ENCODE measurements at regions not wholly inside any gene's neighbourhood (a gene's known extent, or its start where the extent isn't known, plus 50 kb on each side); places are given as distances from the start of the nearest gene placed in this dataset.

GRCh38 chr13:33730619-33731018 lies 87.3 kb upstream of the RFC3 start:
- Histone ChIP-seq H4K8ac (ENCODE audit: low read depth in 2 of 2, low read length in 2 of 2) (no peak overlapping the region), H3K9ac (ENCODE audit: low read depth, low read length) (no peak overlapping the region), H3K27me3 (ENCODE audit: control insufficient read depth, insufficient read depth, low read length) (peaks cover 3% of the 10 kb centered on the region; the same call in 1 of the 2 replicates), H2AK5ac (ENCODE audit: low read depth, low read length) (no peak overlapping the region), H3K4me1 (ENCODE audit: control insufficient read depth, insufficient read depth, low read length) (no peaks in the 10 kb centered on the region), H2AK9ac (replicated peaks; ENCODE audit: low read depth, low read length, poor library complexity) (no peak overlapping the region), H3K4me2 (ENCODE audit: low read depth, low read length) (no peak overlapping the region), H4K91ac (ENCODE audit: insufficient read depth, low read depth, low read length) (no peak overlapping the region), H2BK20ac (ENCODE audit: low read depth, low read length) (no peak overlapping the region), H2AFZ (replicated peaks; ENCODE audit: low read length, poor library complexity) (no peak overlapping the region), H3K4ac (ENCODE audit: low read depth, low read length) (no peak overlapping the region), H3K4me3 (ENCODE audit: insufficient read depth, low read depth, low read length) (no peak overlapping the region), H2BK15ac (ENCODE audit: low read depth, low read length) (no peak overlapping the region), H3K36me3 (ENCODE audit: control insufficient read depth, insufficient read depth, low read length) (no peaks in the 10 kb centered on the region), H3K56ac (ENCODE audit: extremely low read depth, insufficient read depth, low read length) (no peak overlapping the region), H3K27ac (ENCODE audit: insufficient read depth, low read length) (no peak overlapping the region), H3K18ac (ENCODE audit: low read depth, low read length) (no peak overlapping the region), H4K5ac (ENCODE audit: low read depth, low read length) (no peak overlapping the region), H2BK5ac (ENCODE audit: low read depth, low read length, poor library complexity, severe bottlenecking) (no peak overlapping the region), H2BK120ac (ENCODE audit: low read depth, low read length) (no peak overlapping the region), H3K14ac (replicated peaks; ENCODE audit: low read depth, low read length) (no peak overlapping the region), H4K20me1 (ENCODE audit: insufficient read depth, low read length) (no peaks in the 10 kb centered on the region), H3K9me3 (ENCODE audit: control insufficient read depth, insufficient read depth, low read length) (no peaks in the 10 kb centered on the region), H3K79me1 (ENCODE audit: low read depth in 1 of 2, low read length in 2 of 2) (no peaks in the 10 kb centered on the region), H3K9me1 (ENCODE audit: insufficient read depth, low read length) (no peaks in the 10 kb centered on the region), H3K23ac (ENCODE audit: low read depth, low read length) (no peak overlapping the region)
- dilution Hi-C loops (cut with HindIII; ENCODE audit: low sequenced_read_pairs, unreplicated experiment) (no loop called here), intact Hi-C loops (cut with micrococcal nuclease) (no loop called here), in situ Hi-C loops (cut with MboI; ENCODE audit: low sequenced_read_pairs) (no loop called here)
- TF ChIP-seq FOS (IDR thresholded peaks at IDR 0.05; ENCODE audit: low read depth, low read length) (no peak), MAFK (IDR thresholded peaks at IDR 0.05; ENCODE audit: low read depth, low read length) (no peak), USF2 (IDR thresholded peaks at IDR 0.05; ENCODE audit: low read depth, low read length) (no peak), MXI1 (IDR thresholded peaks at IDR 0.05; ENCODE audit: borderline replicate concordance, low read depth, low read length) (no peak), CEBPB (IDR thresholded peaks at IDR 0.05; ENCODE audit: low read depth, low read length) (no peak)
- TF ChIP-seq, protein P1, sequence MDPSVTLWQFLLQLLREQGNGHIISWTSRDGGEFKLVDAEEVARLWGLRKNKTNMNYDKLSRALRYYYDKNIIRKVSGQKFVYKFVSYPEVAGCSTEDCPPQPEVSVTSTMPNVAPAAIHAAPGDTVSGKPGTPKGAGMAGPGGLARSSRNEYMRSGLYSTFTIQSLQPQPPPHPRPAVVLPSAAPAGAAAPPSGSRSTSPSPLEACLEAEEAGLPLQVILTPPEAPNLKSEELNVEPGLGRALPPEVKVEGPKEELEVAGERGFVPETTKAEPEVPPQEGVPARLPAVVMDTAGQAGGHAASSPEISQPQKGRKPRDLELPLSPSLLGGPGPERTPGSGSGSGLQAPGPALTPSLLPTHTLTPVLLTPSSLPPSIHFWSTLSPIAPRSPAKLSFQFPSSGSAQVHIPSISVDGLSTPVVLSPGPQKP (IDR thresholded peaks at IDR 0.05; ENCODE audit: borderline replicate concordance, low read depth, low read length), result no peak
- CTCF ChIA-PET, result no interaction called here
- no peak for DNase-seq
- no TSS peak for BruUV-seq (replicated peaks)
- WGBS, 2 experiments (ENCODE audit: extremely low coverage in 2 of 2, insufficient read length in 1 of 2), result no CpG with 5 or more reads among the region's 5 CpGs
- no peak for ATAC-seq (ENCODE audit: low read depth)
- POLR2A ChIA-PET (ENCODE audit: unreplicated experiment), result no interaction called here

Data from IMR-90 (cell line).